ENCODE measurements at regions not wholly inside any gene's neighbourhood (a gene's known extent, or its start where the extent isn't known, plus 50 kb on each side); places are given as distances from the start of the nearest gene placed in this dataset.

DNA sequence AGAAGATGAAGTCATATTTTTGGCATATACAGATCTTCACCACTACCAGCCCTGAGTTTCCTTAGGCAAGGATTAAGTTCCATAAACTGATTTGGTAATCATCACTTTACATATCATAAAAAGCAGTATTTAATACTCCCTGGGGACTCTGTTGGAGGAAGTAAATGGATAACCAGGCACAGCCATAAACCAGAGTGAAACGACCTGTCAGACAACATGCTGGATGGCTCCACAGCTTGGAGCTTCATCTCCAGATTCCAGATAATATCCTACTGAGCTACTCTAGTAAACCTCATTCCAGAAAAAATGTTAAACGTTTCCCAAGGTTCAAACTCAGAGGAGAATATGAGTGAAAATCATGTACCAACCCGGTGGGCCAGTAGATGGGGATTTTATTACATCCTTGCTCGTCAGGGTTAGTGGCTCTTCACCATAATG lies 109.2 kb downstream of the BASP1 start:
- TF ChIP-seq, protein P1, sequence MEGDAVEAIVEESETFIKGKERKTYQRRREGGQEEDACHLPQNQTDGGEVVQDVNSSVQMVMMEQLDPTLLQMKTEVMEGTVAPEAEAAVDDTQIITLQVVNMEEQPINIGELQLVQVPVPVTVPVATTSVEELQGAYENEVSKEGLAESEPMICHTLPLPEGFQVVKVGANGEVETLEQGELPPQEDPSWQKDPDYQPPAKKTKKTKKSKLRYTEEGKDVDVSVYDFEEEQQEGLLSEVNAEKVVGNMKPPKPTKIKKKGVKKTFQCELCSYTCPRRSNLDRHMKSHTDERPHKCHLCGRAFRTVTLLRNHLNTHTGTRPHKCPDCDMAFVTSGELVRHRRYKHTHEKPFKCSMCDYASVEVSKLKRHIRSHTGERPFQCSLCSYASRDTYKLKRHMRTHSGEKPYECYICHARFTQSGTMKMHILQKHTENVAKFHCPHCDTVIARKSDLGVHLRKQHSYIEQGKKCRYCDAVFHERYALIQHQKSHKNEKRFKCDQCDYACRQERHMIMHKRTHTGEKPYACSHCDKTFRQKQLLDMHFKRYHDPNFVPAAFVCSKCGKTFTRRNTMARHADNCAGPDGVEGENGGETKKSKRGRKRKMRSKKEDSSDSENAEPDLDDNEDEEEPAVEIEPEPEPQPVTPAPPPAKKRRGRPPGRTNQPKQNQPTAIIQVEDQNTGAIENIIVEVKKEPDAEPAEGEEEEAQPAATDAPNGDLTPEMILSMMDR (conservative IDR thresholded peaks at IDR 0.05; ENCODE audit: low read length) = no peak
- TF ChIP-seq EZH2phosphoT487 (IDR thresholded peaks at IDR 0.05; ENCODE audit: borderline replicate concordance, low read depth, low read length) = no peak
